ENCODE measurements at regions not wholly inside any gene's neighbourhood (a gene's known extent, or its start where the extent isn't known, plus 50 kb on each side); places are given as distances from the start of the nearest gene placed in this dataset.

- DNase-seq (ENCODE audit: low read depth, low spot score), result no peak
These were observed 186.7 kb downstream of the BMP2 start for GRCh38 chr20:6954219-6954618.

GRCh38 chr20:6956056-6956455 lies 188.6 kb downstream of the BMP2 start:
- no peak for DNase-seq (ENCODE audit: low read depth, low spot score)

- no peak for DNase-seq (ENCODE audit: low read depth, low spot score)
These were observed 189.1 kb downstream of the BMP2 start for GRCh38 chr20:6956574-6956973.

GRCh38 chr20:6959900-6960312 lies 192.4 kb downstream of the BMP2 start:
- DNase-seq (ENCODE audit: low read depth, low spot score), result no peak

GRCh38 chr20:6966721-6967120 lies 199.2 kb downstream of the BMP2 start:
- DNase-seq (ENCODE audit: low read depth, low spot score), result no peak

GRCh38 chr20:6974838-6975237 lies 207.4 kb downstream of the BMP2 start:
- DNase-seq (ENCODE audit: low read depth, low spot score), result no peak

- DNase-seq (ENCODE audit: low read depth, low spot score), result no peak
These were observed 207.8 kb downstream of the BMP2 start for GRCh38 chr20:6975311-6975710.

GRCh38 chr20:6976106-6976900 lies 208.8 kb downstream of the BMP2 start:
- no peak for DNase-seq (ENCODE audit: low read depth, low spot score)

- no peak for DNase-seq (ENCODE audit: low read depth, low spot score)
These were observed 212.1 kb downstream of the BMP2 start for GRCh38 chr20:6979621-6980020.

- no peak for DNase-seq (ENCODE audit: low read depth, low spot score)
These were observed 225.5 kb downstream of the BMP2 start for GRCh38 chr20:6993011-6993410.

GRCh38 chr20:6993511-6993910 lies 226.0 kb downstream of the BMP2 start:
- DNase-seq (ENCODE audit: low read depth, low spot score), result no peak

- no peak for DNase-seq (ENCODE audit: low read depth, low spot score)
These were observed 227.0 kb downstream of the BMP2 start for GRCh38 chr20:6994452-6994851.

- DNase-seq (ENCODE audit: low read depth, low spot score), result no peak
These were observed 231.4 kb downstream of the BMP2 start for GRCh38 chr20:6998909-6999308.

- DNase-seq (ENCODE audit: low read depth, low spot score), result no peak
These were observed 231.9 kb downstream of the BMP2 start for GRCh38 chr20:6999381-6999780.

GRCh38 chr20:7003598-7003997 lies 236.1 kb downstream of the BMP2 start:
- DNase-seq (ENCODE audit: low read depth, low spot score), result no peak

GRCh38 chr20:7004801-7005200 lies 237.3 kb downstream of the BMP2 start:
- DNase-seq (ENCODE audit: low read depth, low spot score), result no peak

GRCh38 chr20:7010527-7010926 lies 243.0 kb downstream of the BMP2 start:
- no peak for DNase-seq (ENCODE audit: low read depth, low spot score)

GRCh38 chr20:7015257-7015656 lies 247.8 kb downstream of the BMP2 start:
- no peak for DNase-seq (ENCODE audit: low read depth, low spot score)

GRCh38 chr20:7022597-7022996 lies 255.1 kb downstream of the BMP2 start:
- no peak for DNase-seq (ENCODE audit: low read depth, low spot score)

- no peak for DNase-seq (ENCODE audit: low read depth, low spot score)
These were observed 258.1 kb downstream of the BMP2 start for GRCh38 chr20:7025635-7026034.

GRCh38 chr20:7029019-7029418 lies 261.5 kb downstream of the BMP2 start:
- no peak for DNase-seq (ENCODE audit: low read depth, low spot score)

GRCh38 chr20:7031222-7031621 lies 263.7 kb downstream of the BMP2 start:
- no peak for DNase-seq (ENCODE audit: low read depth, low spot score)

GRCh38 chr20:7038029-7038428 lies 270.5 kb downstream of the BMP2 start:
- DNase-seq (ENCODE audit: low read depth, low spot score), result no peak

- no peak for DNase-seq (ENCODE audit: low read depth, low spot score)
These were observed 290.1 kb downstream of the BMP2 start for GRCh38 chr20:7057611-7058010.
